ENCODE measurements at regions not wholly inside any gene's neighbourhood (a gene's known extent, or its start where the extent isn't known, plus 50 kb on each side); places are given as distances from the start of the nearest gene placed in this dataset.

DNA sequence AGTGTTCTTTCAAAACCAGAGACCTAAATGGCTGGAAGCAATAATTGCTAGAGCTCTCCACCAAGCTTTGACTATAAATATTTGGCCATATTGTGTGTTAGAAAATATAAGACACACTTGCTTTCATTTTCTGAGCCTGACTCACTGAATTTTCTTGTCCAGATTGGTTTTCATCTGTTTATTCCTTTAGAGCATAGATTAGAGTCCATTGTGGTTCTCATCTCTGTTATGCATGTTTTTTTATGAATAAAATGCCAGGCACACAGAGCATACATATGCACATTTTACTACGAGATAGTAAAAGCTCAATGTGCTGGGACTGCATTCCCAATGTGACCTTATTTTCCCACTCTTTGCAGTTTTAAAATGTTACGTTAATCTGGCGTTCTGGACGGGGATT is 115.3 kb upstream of the MLIP start:
- TF ChIP-seq, protein P1, sequence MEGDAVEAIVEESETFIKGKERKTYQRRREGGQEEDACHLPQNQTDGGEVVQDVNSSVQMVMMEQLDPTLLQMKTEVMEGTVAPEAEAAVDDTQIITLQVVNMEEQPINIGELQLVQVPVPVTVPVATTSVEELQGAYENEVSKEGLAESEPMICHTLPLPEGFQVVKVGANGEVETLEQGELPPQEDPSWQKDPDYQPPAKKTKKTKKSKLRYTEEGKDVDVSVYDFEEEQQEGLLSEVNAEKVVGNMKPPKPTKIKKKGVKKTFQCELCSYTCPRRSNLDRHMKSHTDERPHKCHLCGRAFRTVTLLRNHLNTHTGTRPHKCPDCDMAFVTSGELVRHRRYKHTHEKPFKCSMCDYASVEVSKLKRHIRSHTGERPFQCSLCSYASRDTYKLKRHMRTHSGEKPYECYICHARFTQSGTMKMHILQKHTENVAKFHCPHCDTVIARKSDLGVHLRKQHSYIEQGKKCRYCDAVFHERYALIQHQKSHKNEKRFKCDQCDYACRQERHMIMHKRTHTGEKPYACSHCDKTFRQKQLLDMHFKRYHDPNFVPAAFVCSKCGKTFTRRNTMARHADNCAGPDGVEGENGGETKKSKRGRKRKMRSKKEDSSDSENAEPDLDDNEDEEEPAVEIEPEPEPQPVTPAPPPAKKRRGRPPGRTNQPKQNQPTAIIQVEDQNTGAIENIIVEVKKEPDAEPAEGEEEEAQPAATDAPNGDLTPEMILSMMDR (IDR thresholded peaks at IDR 0.05), result no peak
- TF ChIP-seq EZH2 (IDR thresholded peaks at IDR 0.05; ENCODE audit: borderline replicate concordance, insufficient read depth, low read depth, low read length, poor library complexity, severe bottlenecking), result no peak

Data from B cell (primary cell).